22Rv1 (cell line): ENCODE measurements at regions not wholly inside any gene's neighbourhood (a gene's known extent, or its start where the extent isn't known, plus 50 kb on each side); places are given as distances from the start of the nearest gene placed in this dataset.

Experiments used
- ZFX ChIP-seq: fragments of 450-650 bp; IDR thresholded peaks from 2 replicates; pipeline ENCODE4 v1.6.1; 2017; ENCODE audit warnings: antibody characterized with exemption, borderline replicate concordance
- TF ChIP-seq, protein P1 (sequence below): fragments of 450-650 bp; IDR thresholded peaks from 2 replicates; pipeline ENCODE4 v1.5.1; 2017; ENCODE audit warnings: mild to moderate bottlenecking

DNA sequence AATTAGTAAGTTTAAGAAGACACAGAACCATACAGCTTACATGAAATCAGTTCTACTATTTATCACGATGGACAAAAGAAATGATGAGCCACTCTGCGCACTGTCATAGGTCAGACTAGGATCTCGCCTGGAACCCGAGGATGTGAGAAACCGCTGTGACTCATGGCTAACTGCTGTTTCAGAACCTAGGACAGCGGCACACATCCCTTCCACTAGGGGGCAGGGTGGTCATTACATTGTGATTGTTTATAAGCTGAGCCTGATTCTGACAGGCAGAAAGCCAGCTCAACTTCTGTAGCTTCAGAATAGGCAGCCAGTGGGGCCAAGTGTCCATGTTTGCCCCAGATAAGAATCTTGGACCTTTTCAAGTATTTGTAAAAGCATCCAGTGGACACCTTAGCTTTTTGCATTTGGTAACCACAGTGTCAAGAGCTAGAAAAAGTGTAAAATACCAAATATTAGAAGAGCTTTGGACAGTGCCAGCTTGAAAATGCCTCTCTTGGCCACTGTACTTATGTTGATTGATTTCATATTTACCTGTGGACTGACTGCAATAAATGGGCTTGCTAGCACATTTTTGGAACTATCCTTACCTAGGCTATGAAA is 115.8 kb downstream of the KBTBD8 start:
- TF ChIP-seq, protein P1, sequence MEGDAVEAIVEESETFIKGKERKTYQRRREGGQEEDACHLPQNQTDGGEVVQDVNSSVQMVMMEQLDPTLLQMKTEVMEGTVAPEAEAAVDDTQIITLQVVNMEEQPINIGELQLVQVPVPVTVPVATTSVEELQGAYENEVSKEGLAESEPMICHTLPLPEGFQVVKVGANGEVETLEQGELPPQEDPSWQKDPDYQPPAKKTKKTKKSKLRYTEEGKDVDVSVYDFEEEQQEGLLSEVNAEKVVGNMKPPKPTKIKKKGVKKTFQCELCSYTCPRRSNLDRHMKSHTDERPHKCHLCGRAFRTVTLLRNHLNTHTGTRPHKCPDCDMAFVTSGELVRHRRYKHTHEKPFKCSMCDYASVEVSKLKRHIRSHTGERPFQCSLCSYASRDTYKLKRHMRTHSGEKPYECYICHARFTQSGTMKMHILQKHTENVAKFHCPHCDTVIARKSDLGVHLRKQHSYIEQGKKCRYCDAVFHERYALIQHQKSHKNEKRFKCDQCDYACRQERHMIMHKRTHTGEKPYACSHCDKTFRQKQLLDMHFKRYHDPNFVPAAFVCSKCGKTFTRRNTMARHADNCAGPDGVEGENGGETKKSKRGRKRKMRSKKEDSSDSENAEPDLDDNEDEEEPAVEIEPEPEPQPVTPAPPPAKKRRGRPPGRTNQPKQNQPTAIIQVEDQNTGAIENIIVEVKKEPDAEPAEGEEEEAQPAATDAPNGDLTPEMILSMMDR: peak; percentile 87
- TF ChIP-seq ZFX: no peak
